Esophagus squamous epithelium (tissue), 5 donors: ENCODE measurements at regions not wholly inside any gene's neighbourhood (a gene's known extent, or its start where the extent isn't known, plus 50 kb on each side); places are given as distances from the start of the nearest gene placed in this dataset.

Experiments used
- DNase-seq: peaks from one replicate; lab custom pipeline; 2025; lab: John Stamatoyannopoulos, UW
- H3K27ac ChIP-seq, 4 donors: fragments of 200-600 bp; sonication (generic); one replicate each; pipeline ENCODE4 v1.5.1; 2016 to 2019; ENCODE audit warnings: mild to moderate bottlenecking in 1 of 4
- H3K27me3 ChIP-seq, 4 donors: fragments of 200-600 bp; sonication (generic); 1 replicate in 3 of 4; 2 replicates in 1 of 4; pipeline versions ENCODE4 v1.5.1 to v1.6.0; 2017 to 2021; ENCODE audit warnings: antibody characterized with exemption in 1 of 4
- H3K36me3 ChIP-seq, 3 donors: fragments of 200-600 bp; sonication (generic); one replicate each; pipeline ENCODE4 v1.5.1; 2016 to 2019
- H3K4me1 ChIP-seq, 3 donors: fragments of 200-600 bp; sonication (generic); one replicate each; pipeline ENCODE4 v1.5.1; 2017 to 2019
- H3K4me3 ChIP-seq, 4 donors: fragments of 200-600 bp; sonication (generic); 1 replicate in 3 of 4; 2 replicates in 1 of 4; pipeline ENCODE4 v1.5.1; 2016 to 2019; ENCODE audit warnings: mild to moderate bottlenecking in 2 of 4, moderate library complexity in 1 of 4
- H3K9me3 ChIP-seq, 3 donors: fragments of 200-600 bp; sonication (generic); one replicate each; pipeline ENCODE4 v1.5.1; 2016 to 2019
- CTCF ChIP-seq, 6 experiments: fragments of 450-650 bp in 4 of 6; fragments of 200-600 bp in 2 of 6; sonication (generic) in 2 of 6; IDR thresholded peaks; one replicate each; pipeline ENCODE4 v1.5.1; 2016 to 2019; ENCODE audit warnings: antibody characterized with exemption in 6 of 6, mild to moderate bottlenecking in 4 of 6, moderate library complexity in 4 of 6
- POLR2A ChIP-seq, 4 donors: fragments of 450-650 bp; IDR thresholded peaks; one replicate each; pipeline ENCODE4 v1.6.1; 2017; ENCODE audit warnings: antibody characterized with exemption in 4 of 4, mild to moderate bottlenecking in 4 of 4, moderate library complexity in 3 of 4
- WGBS, 2 donors: methylation state at CpG; one replicate each; pipeline ENCODE4 v1.1.5; 2018; 5-methylcytosine and 5-hydroxymethylcytosine counted together
- intact Hi-C: fragments of 100-400 bp; cut with DNase I; formaldehyde crosslinking; loops from one replicate; pipeline ENCODE4 v1.15.0; 2022
- donor health status: DM: yes; HTN: yes; CAD: no.

- intact Hi-C loops: no loop called here
- WGBS, 2 donors: 76 to 88% methylated on average over 6 of the region's 6 CpGs
- DNase-seq: no peak
These were observed 212.7 kb upstream of the C1QTNF7 start for GRCh38 chr4:15215109-15215508.

GRCh38 chr4:15226203-15226602, 201.6 kb upstream of the C1QTNF7 start:
- no peaks in the 10 kb centered on the region for H3K9me3 ChIP-seq
- H3K27ac ChIP-seq: no peak overlapping the region
- H3K4me1 ChIP-seq: no peaks in the 10 kb centered on the region
- 64 to 81% methylated on average over 3 of the region's 3 CpGs for WGBS, 2 donors
- DNase-seq: no peak
- no peaks in the 10 kb centered on the region for H3K27me3 ChIP-seq
- H3K36me3 ChIP-seq: no peaks in the 10 kb centered on the region
- TF ChIP-seq CTCF (IDR thresholded peaks at IDR 0.05) (no peak), POLR2A (IDR thresholded peaks at IDR 0.05) (no peak)
- no peak overlapping the region for H3K4me3 ChIP-seq
- intact Hi-C loops: no loop called here

More at GRCh38 chr4:15215109-15215508, 212.7 kb upstream of the C1QTNF7 start:
- Histone ChIP-seq H3K4me1 (no peaks in the 10 kb centered on the region), H3K27ac (no peak overlapping the region), H3K4me3 (no peak overlapping the region), H3K9me3 (no peaks in the 10 kb centered on the region), H3K36me3 (no peaks in the 10 kb centered on the region), H3K27me3 (no peaks in the 10 kb centered on the region)
- TF ChIP-seq POLR2A (IDR thresholded peaks at IDR 0.05) (no peak), CTCF (IDR thresholded peaks at IDR 0.05) (no peak)

- H3K27me3 ChIP-seq: no peaks in the 10 kb centered on the region
- H3K4me1 ChIP-seq: peaks cover 0 to 37% (median 16%) of the 10 kb centered on the region in 3 donors
- no peak overlapping the region for H3K4me3 ChIP-seq
- TF ChIP-seq POLR2A (IDR thresholded peaks at IDR 0.05): no peak
- TF ChIP-seq CTCF (IDR thresholded peaks at IDR 0.05): peak; percentile 36 to 77 (median 68)
- H3K27ac ChIP-seq: no peak overlapping the region
- no peaks in the 10 kb centered on the region for H3K36me3 ChIP-seq
- intact Hi-C loops: loop anchor here (10.0 kb wide), 1 partner anchor 163 kb away; no protein-coding TSS in a partner anchor
- no peaks in the 10 kb centered on the region for H3K9me3 ChIP-seq
- no peak for DNase-seq
- 54 to 56% methylated on average over 8 of the region's 8 CpGs for WGBS, 2 donors
These were observed 196.4 kb upstream of the C1QTNF7 start for GRCh38 chr4:15231265-15232091.

- Histone ChIP-seq H3K36me3 (no peaks in the 10 kb centered on the region), H3K27me3 (peaks cover 0 to 4% (median 0%) of the 10 kb centered on the region in 4 donors), H3K9me3 (no peaks in the 10 kb centered on the region), H3K4me1 (peaks cover 0 to 37% (median 16%) of the 10 kb centered on the region in 3 donors), H3K27ac (peak overlapping the region in 3 of 4 donors; percentile 30 to 57 (median 45)), H3K4me3 (peak overlapping the region in 1 of 4 donors; percentile 25)
- intact Hi-C loops: loop anchor here (10.0 kb wide), 1 partner anchor 162 kb away; no protein-coding TSS in a partner anchor
- WGBS, 2 donors: 49% methylated on average over 10 of the region's 10 CpGs
- TF ChIP-seq CTCF (IDR thresholded peaks at IDR 0.05) (no peak), POLR2A (IDR thresholded peaks at IDR 0.05) (no peak)
- DNase-seq: no peak
These were observed 195.2 kb upstream of the C1QTNF7 start for GRCh38 chr4:15232366-15233263.
